ENCODE measurements at regions not wholly inside any gene's neighbourhood (a gene's known extent, or its start where the extent isn't known, plus 50 kb on each side); places are given as distances from the start of the nearest gene placed in this dataset.

- Histone ChIP-seq H3K4me1 (no peaks in the 10 kb centered on the region), H3K9me3 (no peaks in the 10 kb centered on the region), H3K4me3 (no peak overlapping the region), H3K27ac (no peak overlapping the region), H3K27me3 (ENCODE audit: low read depth) (no peaks in the 10 kb centered on the region), H3K36me3 (no peaks in the 10 kb centered on the region)
- TF ChIP-seq, protein P1, sequence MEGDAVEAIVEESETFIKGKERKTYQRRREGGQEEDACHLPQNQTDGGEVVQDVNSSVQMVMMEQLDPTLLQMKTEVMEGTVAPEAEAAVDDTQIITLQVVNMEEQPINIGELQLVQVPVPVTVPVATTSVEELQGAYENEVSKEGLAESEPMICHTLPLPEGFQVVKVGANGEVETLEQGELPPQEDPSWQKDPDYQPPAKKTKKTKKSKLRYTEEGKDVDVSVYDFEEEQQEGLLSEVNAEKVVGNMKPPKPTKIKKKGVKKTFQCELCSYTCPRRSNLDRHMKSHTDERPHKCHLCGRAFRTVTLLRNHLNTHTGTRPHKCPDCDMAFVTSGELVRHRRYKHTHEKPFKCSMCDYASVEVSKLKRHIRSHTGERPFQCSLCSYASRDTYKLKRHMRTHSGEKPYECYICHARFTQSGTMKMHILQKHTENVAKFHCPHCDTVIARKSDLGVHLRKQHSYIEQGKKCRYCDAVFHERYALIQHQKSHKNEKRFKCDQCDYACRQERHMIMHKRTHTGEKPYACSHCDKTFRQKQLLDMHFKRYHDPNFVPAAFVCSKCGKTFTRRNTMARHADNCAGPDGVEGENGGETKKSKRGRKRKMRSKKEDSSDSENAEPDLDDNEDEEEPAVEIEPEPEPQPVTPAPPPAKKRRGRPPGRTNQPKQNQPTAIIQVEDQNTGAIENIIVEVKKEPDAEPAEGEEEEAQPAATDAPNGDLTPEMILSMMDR (IDR thresholded peaks at IDR 0.05): no peak
- DNase-seq: no peak
- ATAC-seq: no peak
- intact Hi-C loops (cut with DNase I): no loop called here
Measured at GRCh38 chr2:204223544-204223943, 287.0 kb downstream of the ICOS start.

- Histone ChIP-seq H3K27ac (no peak overlapping the region), H3K9me3 (no peaks in the 10 kb centered on the region), H3K27me3 (ENCODE audit: low read depth) (no peaks in the 10 kb centered on the region), H3K36me3 (no peaks in the 10 kb centered on the region), H3K4me1 (no peaks in the 10 kb centered on the region), H3K4me3 (no peak overlapping the region)
- intact Hi-C loops (cut with DNase I): no loop called here
- no peak for ATAC-seq
- TF ChIP-seq, protein P1 (IDR thresholded peaks at IDR 0.05): no peak
- no peak for DNase-seq
Measured at GRCh38 chr2:204225671-204226073, 289.1 kb downstream of the ICOS start.

- H3K27me3 ChIP-seq (ENCODE audit: low read depth): no peaks in the 10 kb centered on the region
- H3K36me3 ChIP-seq: no peaks in the 10 kb centered on the region
- no peaks in the 10 kb centered on the region for H3K4me1 ChIP-seq
- intact Hi-C loops (cut with DNase I): no loop called here
- no peak for ATAC-seq
- TF ChIP-seq, protein P1 (IDR thresholded peaks at IDR 0.05): no peak
- DNase-seq: no peak
- H3K27ac ChIP-seq: no peak overlapping the region
- no peak overlapping the region for H3K4me3 ChIP-seq
- H3K9me3 ChIP-seq: no peaks in the 10 kb centered on the region
Measured at GRCh38 chr2:204226305-204226880, 289.8 kb downstream of the ICOS start.

- H3K9me3 ChIP-seq: no peaks in the 10 kb centered on the region
- intact Hi-C loops (cut with DNase I): no loop called here
- H3K27me3 ChIP-seq (ENCODE audit: low read depth): no peaks in the 10 kb centered on the region
- TF ChIP-seq, protein P1 (IDR thresholded peaks at IDR 0.05): no peak
- no peaks in the 10 kb centered on the region for H3K4me1 ChIP-seq
- DNase-seq (no peak), ATAC-seq (no peak)
- no peaks in the 10 kb centered on the region for H3K36me3 ChIP-seq
- no peak overlapping the region for H3K27ac ChIP-seq
- H3K4me3 ChIP-seq: no peak overlapping the region
Measured at GRCh38 chr2:204228169-204228886, 291.8 kb downstream of the ICOS start.

DNA sequence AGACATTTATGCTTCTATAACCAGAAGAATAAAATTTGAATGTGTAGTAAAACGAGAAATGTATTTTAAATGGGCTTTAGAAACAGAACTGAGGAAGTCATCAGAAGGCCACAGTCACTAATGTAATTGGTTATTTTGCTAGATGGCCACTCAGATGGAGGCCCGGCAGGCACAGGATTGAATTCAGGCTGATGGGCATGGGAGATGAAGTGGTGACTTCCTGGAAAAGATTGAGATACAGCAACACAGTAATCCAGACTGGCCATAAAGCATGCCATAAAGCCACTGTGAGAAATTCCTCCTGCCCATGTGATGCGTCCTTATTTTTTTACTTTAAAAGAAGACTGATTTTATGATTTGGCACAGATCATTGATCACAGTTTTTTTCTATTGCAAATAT, 297.7 kb downstream of the ICOS start:
- ATAC-seq (no peak), DNase-seq (no peak)
- Histone ChIP-seq H3K4me3 (no peak overlapping the region), H3K9me3 (no peaks in the 10 kb centered on the region), H3K27ac (no peak overlapping the region), H3K27me3 (ENCODE audit: low read depth) (no peaks in the 10 kb centered on the region), H3K4me1 (no peaks in the 10 kb centered on the region), H3K36me3 (no peaks in the 10 kb centered on the region)
- intact Hi-C loops (cut with DNase I): no loop called here
- TF ChIP-seq, protein P1 (IDR thresholded peaks at IDR 0.05): no peak
